GM18519 (cell line): ENCODE measurements at regions not wholly inside any gene's neighbourhood (a gene's known extent, or its start where the extent isn't known, plus 50 kb on each side); places are given as distances from the start of the nearest gene placed in this dataset.
"Not testable (repeated sequence)": the region's sequence is repeated elsewhere in the genome, so short reads cannot be mapped to it uniquely, and the experiment has no call there.

Experiments
- ATAC-seq: cut with Tn5 transposase; IDR thresholded peaks from one replicate; pipeline ENCODE4 v1.9.1; 2021; ENCODE audit warnings: mild to moderate bottlenecking, moderate library complexity; ENCODE audit not compliant: unreplicated experiment, low FRiP score

GRCh38 chr4:12963291-12963690 lies 520.8 kb downstream of the RAB28 start:
- ATAC-seq = no peak

DNA sequence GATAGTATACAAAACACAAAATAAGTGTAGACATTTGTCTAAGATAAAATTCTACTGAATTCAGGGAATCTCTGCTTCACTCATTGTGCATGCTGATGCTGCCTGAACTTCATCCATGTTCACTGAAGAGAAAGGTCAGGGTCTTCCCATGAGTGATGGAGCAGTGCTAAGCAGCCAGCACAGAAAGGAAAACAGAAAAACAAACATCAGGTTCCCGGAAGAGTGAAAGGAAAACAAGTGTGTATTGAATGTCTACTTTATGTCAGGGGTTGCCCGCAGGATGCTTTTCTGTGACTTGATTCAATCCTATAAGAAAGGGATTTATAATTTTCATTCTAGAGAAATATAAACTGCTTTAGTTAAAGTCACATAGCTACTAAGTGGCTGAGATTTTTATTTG lies 522.4 kb downstream of the RAB28 start:
- no peak for ATAC-seq

GRCh38 chr4:12958436-12958835 lies 525.7 kb downstream of the RAB28 start:
- ATAC-seq = no peak

GRCh38 chr4:12957108-12957507 lies 527.0 kb downstream of the RAB28 start:
- no peak for ATAC-seq

DNA sequence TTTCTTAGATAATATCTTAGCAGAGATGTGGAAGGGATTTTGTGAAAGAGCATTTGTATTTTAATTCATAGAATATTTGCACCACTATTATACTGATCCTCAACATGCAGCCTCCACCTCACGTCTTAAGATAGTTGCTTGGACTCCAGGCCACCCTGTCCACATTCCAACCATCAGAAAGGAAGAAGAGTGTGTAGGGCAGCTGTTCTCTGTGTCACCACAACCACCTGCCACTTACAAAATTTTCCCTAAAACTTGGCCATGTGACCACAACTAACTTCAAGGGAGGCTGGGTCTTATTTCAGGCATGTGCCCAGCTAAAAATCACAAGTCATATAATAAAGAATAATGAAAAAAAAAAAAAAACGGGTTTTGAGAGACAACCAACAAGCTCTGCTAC lies 528.1 kb downstream of the RAB28 start:
- no peak for ATAC-seq

- ATAC-seq = no peak
These were observed 534.2 kb downstream of the RAB28 start for GRCh38 chr4:12949719-12950490.

DNA sequence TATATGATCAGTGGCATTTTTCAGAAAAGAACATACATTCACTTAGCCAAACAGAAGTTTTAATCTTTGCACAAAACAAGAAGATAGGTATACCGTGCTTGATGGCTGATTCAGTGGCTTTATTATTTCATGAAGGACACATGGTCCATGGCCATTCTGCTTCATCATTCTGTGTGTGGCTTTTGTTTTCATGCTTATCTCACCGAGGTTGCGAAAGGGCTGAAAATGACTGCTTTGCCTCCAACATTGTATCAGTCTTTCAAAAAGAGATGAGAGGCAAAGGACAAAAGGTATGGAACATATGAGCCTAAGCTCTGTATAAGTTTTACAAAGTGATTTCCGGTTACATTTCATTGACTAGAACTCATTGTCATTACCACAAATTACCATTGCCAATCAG lies 541.1 kb downstream of the RAB28 start:
- no peak for ATAC-seq

GRCh38 chr4:12933760-12934221 lies 550.3 kb downstream of the RAB28 start:
- ATAC-seq = no peak

- ATAC-seq = no peak
These were observed 551.8 kb downstream of the RAB28 start for GRCh38 chr4:12932203-12932788.

DNA sequence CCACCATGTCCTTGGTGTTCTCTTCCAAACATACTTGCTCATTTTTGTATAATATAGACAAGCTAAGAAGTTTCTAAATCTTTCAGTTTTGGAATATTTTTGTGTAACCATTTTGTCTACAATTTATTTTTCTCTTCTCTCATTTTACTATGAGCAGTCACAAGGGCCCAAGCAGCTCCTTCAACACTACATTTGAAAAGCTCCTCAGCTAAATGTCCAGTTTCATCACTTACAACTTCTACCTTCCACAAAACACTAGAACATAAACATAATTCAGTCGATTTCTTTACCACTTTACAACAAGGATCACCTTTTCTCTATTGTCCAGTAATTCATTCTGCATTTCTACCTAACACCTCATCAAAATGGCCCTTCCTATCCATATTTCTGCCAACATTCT lies 554.4 kb downstream of the RAB28 start:
- no peak for ATAC-seq

GRCh38 chr4:12928751-12929150 lies 555.4 kb downstream of the RAB28 start:
- ATAC-seq = no peak

DNA sequence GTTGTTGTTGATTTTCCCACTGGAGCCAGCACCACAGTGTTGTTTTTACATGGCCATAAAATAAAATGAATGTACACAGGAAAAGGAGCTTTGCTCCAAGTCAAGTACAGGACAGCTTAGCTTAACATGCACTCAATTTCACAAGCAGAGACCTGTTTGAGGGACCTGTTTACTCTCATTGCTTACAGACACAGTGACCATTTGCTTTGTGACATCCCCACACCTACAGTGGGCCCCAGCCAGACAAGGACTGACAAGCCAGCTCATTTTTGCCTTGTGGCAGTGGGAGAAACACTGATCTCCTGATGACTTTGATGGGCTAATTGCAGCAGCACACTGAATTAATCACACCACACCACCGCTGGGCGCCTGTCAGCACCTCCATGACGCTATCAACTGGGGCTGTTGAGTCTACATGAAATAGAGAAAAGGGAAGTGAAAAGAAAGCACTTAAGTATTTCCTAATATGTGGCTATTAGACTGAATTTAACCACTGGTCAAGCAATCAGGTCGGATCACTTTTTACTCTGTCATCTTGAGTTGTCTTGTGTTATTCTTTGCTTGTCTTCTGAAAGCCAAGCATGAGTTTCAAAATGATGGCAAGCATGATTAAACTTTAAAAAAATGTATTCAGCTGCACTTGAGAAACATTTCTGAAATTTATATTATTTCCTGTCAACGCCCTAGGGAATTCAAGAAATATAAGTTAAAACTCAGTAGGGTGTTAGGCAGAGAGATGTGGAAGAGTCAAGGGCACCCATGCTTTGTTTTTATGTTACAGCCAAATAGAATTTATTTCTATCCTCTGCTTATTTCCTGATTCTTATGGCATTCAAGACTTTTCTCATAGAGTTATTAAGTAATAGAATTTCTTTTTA lies 557.7 kb downstream of the RAB28 start:
- ATAC-seq = peak; percentile 89

DNA sequence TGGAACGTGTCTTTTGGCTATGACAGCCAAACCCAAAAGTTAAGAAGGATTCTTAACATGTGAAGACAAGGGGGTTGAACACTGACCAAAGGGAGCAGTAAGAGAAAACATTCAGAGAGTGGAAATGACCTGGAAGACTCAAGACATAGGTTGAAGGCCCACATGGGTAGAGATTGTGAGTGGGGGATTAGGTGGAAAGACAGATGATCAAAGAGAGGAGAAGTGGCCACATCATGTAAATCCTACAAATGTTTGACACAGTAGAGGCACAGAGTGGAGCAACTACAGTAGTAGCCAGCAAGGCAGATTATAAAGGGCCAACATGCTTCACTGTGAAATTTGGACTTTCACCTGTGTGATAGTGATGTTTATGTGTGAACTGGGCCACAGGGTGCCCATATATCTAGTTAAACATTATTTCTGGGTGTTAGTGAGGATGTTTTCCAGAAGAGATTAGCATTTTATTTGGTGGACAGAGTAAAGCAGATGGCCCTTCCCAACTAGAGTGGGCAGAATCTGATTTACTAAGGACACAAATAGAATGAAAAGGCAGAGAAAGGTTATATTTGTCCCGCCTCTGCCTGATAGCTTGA lies 559.3 kb downstream of the RAB28 start:
- no peak for ATAC-seq

- no peak for ATAC-seq
These were observed 559.9 kb downstream of the RAB28 start for GRCh38 chr4:12924253-12924652.

GRCh38 chr4:12912896-12913418 lies 571.2 kb downstream of the RAB28 start:
- ATAC-seq = no peak

GRCh38 chr4:12911750-12912358 lies 572.3 kb downstream of the RAB28 start:
- no peak for ATAC-seq

GRCh38 chr4:12903640-12904039 lies 580.5 kb downstream of the RAB28 start:
- not testable (repeated sequence) for ATAC-seq

DNA sequence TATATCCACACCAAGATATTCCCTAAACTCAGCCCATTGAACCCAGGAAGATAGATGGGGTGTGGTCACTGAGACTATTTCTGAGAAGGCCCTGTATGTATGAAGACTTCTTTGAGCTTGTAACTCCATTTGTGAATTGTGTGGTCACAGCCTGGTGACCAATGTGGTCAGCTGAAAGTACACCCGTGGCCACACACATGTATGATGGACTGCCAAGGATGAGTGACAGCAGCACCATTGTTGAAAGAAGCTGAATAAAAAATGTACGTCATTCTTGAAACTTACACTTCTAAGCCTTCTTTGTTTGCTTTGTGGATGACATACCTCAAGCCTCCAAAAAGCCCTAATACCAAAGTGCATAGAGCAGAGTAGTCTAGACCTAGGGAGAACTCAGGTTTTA lies 581.4 kb downstream of the RAB28 start:
- no peak for ATAC-seq

DNA sequence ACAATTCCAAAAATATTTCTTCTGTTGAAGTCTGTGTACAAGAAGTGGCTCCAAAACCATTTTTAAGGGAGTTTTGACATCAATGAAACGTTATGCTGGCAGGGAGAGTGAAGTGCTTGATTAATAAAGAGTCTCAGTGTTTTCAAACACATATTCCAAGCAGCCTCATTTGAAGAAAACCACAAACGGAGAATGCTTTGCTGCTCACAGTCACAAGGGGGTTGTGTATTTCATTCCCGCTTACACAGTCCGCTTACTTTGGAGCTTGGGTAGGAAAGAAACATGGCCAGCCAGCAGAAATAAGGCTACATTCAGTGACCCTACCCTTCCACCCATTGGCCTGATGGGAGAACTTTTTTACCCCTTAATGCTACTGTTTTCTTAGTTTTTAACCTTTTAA lies 586.2 kb downstream of the RAB28 start:
- ATAC-seq = no peak

- ATAC-seq = no peak
These were observed 590.1 kb downstream of the RAB28 start for GRCh38 chr4:12894062-12894461.
